ENCODE measurements at regions not wholly inside any gene's neighbourhood (a gene's known extent, or its start where the extent isn't known, plus 50 kb on each side); places are given as distances from the start of the nearest gene placed in this dataset.

- no peaks in the 10 kb centered on the region for H3K4me1 ChIP-seq
- no peak overlapping the region for H3K27ac ChIP-seq
- H3K9me3 ChIP-seq: no peaks in the 10 kb centered on the region
- no peaks in the 10 kb centered on the region for H3K36me3 ChIP-seq
- 47 to 70% methylated on average over 3 to 8 of the region's 21 CpGs for WGBS, 2 donors
- H3K4me3 ChIP-seq: no peak overlapping the region
- TF ChIP-seq CTCF (IDR thresholded peaks at IDR 0.05) (no peak), POLR2A (IDR thresholded peaks at IDR 0.05) (no peak)
- intact Hi-C loops (cut with DNase I): no loop called here
- DNase-seq: no peak
- H3K27me3 ChIP-seq: peaks cover 0 to 15% (median 0%) of the 10 kb centered on the region in 4 donors
These were observed 101.1 kb upstream of the RET start for GRCh38 chr10:42975558-42976340.

GRCh38 chr10:42976351-42977031 is 100.4 kb upstream of the RET start:
- Histone ChIP-seq H3K4me1 (no peaks in the 10 kb centered on the region), H3K9me3 (no peaks in the 10 kb centered on the region), H3K27ac (no peak overlapping the region), H3K36me3 (no peaks in the 10 kb centered on the region), H3K4me3 (no peak overlapping the region), H3K27me3 (peaks cover 0 to 15% (median 0%) of the 10 kb centered on the region in 4 donors)
- DNase-seq: no peak
- intact Hi-C loops (cut with DNase I): no loop called here
- WGBS, 2 donors: 80 to 86% methylated on average over 2 to 6 of the region's 7 CpGs
- TF ChIP-seq CTCF (IDR thresholded peaks at IDR 0.05) (no peak), POLR2A (IDR thresholded peaks at IDR 0.05) (no peak)

- H3K36me3 ChIP-seq: no peaks in the 10 kb centered on the region
- no peak overlapping the region for H3K4me3 ChIP-seq
- TF ChIP-seq CTCF (IDR thresholded peaks at IDR 0.05): no peak
- TF ChIP-seq POLR2A (IDR thresholded peaks at IDR 0.05): no peak
- no peak overlapping the region for H3K27ac ChIP-seq
- intact Hi-C loops (cut with DNase I): no loop called here
- WGBS, 2 donors: 86% methylated on average over 3 of the region's 5 CpGs; no CpG with 5 or more reads in 1 of the 2 donors
- H3K4me1 ChIP-seq: peaks cover 0 to 5% (median 0%) of the 10 kb centered on the region in 3 donors
- H3K9me3 ChIP-seq: no peaks in the 10 kb centered on the region
- peaks cover 0 to 15% (median 0%) of the 10 kb centered on the region in 4 donors for H3K27me3 ChIP-seq
- DNase-seq: no peak
These were observed 99.8 kb upstream of the RET start for GRCh38 chr10:42977032-42977416.

- Histone ChIP-seq H3K36me3 (no peaks in the 10 kb centered on the region), H3K4me1 (peaks cover 0 to 9% (median 0%) of the 10 kb centered on the region in 3 donors), H3K9me3 (no peaks in the 10 kb centered on the region), H3K4me3 (no peak overlapping the region), H3K27me3 (peaks cover 0 to 15% (median 0%) of the 10 kb centered on the region in 4 donors), H3K27ac (no peak overlapping the region)
- DNase-seq: no peak
- TF ChIP-seq CTCF (IDR thresholded peaks at IDR 0.05) (no peak), POLR2A (IDR thresholded peaks at IDR 0.05) (no peak)
- intact Hi-C loops (cut with DNase I): no loop called here
- 42 to 44% methylated on average over 2 of the region's 2 CpGs for WGBS, 2 donors
These were observed 97.7 kb upstream of the RET start for GRCh38 chr10:42979181-42979580.
